GM19023 (cell line): ENCODE measurements at regions not wholly inside any gene's neighbourhood (a gene's known extent, or its start where the extent isn't known, plus 50 kb on each side); places are given as distances from the start of the nearest gene placed in this dataset.

ENCODE experiments used
- ATAC-seq: cut with Tn5 transposase; IDR thresholded peaks from one replicate; pipeline ENCODE4 v1.9.1; 2021; ENCODE audit warnings: mild to moderate bottlenecking, moderate library complexity; ENCODE audit not compliant: unreplicated experiment

DNA sequence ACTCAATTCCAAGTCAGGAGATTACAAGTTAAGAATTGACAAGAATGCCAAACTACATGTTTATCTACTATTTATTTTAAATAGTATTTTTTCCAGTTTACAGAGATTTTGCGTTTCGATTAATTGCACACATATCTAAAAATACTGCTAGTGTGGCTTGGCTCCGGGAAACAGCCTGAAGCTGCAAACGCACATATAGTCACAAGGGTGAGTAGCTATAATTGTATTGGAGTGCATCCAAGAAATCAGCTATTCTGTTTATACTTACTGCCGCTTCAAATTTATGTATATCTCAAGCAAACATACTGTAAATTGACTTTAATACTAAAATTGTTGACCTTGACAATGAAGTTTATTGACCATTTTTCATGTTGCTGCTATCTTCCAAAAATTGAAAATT, 77.0 kb upstream of the PLSCR5 start:
- no peak for ATAC-seq

DNA sequence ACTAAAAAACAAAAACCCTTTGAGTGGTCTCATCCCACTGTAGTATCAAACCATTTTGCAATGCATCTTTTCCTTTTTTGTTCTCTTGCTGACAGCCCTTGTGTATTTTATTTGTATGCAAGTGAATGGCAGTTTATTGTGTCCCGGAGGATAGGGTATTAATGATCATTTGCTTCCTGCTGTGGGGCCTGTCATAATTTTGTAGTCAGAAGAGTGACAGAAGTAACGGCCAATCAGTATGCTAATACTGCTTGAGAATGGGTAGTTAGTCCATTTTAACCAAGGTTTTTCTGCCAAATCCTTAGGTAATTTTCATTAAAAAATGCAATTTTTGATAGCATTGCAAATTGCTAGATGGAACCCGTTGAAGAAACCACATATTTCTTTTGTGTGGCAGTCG, 75.5 kb upstream of the PLSCR5 start:
- no peak for ATAC-seq

GRCh38 chr3:146679995-146680394, 74.8 kb upstream of the PLSCR5 start:
- no peak for ATAC-seq

GRCh38 chr3:146679191-146679590, 74.0 kb upstream of the PLSCR5 start:
- ATAC-seq, result no peak

DNA sequence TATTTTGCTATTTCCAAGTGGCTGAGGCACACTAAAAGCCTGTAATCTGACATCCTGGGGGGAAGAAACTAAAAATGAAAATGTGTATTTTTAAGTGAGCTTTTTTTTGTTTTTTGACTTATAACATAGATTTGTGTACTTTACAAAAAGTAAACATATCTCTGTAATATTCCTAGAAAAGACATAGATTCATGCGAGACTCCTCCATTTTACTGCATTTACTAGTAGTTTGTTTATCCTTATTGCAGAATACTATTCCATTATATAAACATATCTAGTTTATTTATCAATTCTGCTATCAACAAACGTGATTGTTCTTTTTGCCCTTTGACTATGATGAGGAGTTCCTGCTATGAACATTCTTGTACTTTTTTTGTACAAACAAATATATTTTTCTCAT, 67.8 kb upstream of the PLSCR5 start:
- no peak for ATAC-seq

GRCh38 chr3:146664403-146664802, 59.3 kb upstream of the PLSCR5 start:
- no peak for ATAC-seq

- ATAC-seq, result no peak
Measured at GRCh38 chr3:146658841-146659240, 53.7 kb upstream of the PLSCR5 start.

DNA sequence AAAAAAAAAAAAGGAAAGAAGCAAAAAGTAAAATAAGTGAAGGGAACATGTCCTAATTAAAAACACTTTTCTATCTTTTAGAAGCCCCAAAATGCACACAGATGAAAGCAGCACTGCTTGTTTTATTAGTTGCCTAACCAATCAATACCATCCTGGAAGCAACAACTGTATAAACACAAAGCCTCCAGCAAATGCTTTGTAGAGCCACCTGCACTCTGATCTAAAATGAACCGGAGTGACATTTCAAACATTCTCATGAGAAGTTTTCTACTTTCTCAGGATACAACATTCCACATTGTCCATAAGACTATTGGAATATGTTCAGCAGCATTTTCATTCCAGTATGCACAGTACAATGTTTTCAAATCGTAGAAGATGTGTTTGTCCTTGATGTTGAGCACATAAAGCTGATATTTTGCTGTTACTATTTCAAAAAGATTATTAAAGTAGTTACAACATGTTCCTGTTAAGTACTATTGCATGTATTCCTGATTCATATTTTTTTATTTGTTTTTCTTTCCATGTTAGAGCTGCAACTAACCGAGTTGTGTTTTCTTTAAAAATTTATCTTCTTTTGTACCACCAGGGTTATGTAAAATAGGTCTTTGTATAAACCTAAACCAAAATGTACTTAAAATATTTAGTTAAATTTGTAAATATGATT, 50.3 kb upstream of the PLSCR5 start:
- no peak for ATAC-seq
